ENCODE measurements at regions not wholly inside any gene's neighbourhood (a gene's known extent, or its start where the extent isn't known, plus 50 kb on each side); places are given as distances from the start of the nearest gene placed in this dataset.
"Not testable (repeated sequence)": the region's sequence is repeated elsewhere in the genome, so short reads cannot be mapped to it uniquely, and the experiment has no call there.

DNA sequence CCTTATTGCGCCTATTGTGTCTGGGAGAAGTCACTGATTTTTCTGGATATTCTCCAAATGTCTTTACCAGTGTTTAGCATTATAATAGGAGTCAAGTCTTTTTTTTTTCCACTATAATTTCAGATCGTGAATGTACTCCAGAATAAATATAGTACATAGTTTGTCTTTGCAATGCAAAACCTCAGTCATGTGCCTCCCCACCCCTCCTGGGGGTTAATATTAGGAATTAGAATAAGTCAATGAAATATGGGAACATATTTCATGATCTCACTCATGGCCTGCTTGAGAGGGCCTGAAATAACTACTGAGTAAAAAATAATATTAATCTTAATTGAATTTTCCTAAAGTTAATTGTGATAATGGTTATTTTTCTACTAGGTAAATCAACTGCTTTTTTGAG is 79.0 kb upstream of the TMEM170B start:
- H3K4me3 ChIP-seq (ENCODE audit: low read depth, low read length), result no peak overlapping the region
- TF ChIP-seq, protein P1, sequence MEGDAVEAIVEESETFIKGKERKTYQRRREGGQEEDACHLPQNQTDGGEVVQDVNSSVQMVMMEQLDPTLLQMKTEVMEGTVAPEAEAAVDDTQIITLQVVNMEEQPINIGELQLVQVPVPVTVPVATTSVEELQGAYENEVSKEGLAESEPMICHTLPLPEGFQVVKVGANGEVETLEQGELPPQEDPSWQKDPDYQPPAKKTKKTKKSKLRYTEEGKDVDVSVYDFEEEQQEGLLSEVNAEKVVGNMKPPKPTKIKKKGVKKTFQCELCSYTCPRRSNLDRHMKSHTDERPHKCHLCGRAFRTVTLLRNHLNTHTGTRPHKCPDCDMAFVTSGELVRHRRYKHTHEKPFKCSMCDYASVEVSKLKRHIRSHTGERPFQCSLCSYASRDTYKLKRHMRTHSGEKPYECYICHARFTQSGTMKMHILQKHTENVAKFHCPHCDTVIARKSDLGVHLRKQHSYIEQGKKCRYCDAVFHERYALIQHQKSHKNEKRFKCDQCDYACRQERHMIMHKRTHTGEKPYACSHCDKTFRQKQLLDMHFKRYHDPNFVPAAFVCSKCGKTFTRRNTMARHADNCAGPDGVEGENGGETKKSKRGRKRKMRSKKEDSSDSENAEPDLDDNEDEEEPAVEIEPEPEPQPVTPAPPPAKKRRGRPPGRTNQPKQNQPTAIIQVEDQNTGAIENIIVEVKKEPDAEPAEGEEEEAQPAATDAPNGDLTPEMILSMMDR (IDR thresholded peaks at IDR 0.05; ENCODE audit: insufficient read depth, low read depth, low read length), result no peak
- DNase-seq (ENCODE audit: low read depth), result no peak

DNA sequence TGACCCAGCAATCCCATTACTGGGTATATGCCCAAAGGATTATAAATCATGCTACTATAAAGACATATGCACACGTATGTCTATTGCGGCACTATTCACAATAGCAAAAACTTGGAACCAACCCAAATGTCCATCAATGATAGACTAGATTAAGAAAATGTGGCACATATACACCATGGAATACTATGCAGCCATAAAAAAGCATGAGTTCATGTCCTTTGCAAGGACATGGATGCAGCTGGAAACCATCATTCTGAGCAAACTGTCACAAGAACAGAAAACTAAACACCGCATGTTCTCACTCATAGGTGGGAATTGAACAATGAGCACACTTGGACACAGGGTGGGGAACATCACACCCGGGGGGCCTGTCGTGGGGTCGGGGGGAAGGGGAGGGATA is 80.1 kb upstream of the TMEM170B start:
- not testable (repeated sequence) for DNase-seq (ENCODE audit: low read depth)

DNA sequence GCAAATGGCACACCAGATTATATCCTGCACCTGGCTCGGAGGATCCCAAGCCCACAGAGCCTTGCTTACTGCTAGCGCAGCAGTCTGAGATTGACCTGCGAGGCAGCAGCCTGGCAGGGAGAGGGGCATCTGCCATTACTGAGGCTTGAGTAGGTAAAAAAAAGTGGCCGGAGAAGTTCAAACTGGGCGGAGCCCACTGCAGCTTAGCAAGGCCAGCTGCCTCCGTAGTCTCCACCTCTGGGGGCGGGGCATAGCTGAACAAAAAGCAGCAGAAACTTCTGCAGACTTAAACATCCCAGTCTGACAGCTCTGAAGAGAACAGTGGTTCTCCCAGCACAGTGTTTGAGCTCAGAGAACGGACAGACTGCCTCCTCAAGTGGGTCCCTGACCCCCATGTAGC is 85.4 kb upstream of the TMEM170B start:
- not testable (repeated sequence) for DNase-seq (ENCODE audit: low read depth); H3K4me3 ChIP-seq (ENCODE audit: low read depth, low read length)

More for the DNA sequence above, 80.1 kb upstream of the TMEM170B start:
- not testable (repeated sequence) for H3K4me3 ChIP-seq (ENCODE audit: low read depth, low read length)

DNA sequence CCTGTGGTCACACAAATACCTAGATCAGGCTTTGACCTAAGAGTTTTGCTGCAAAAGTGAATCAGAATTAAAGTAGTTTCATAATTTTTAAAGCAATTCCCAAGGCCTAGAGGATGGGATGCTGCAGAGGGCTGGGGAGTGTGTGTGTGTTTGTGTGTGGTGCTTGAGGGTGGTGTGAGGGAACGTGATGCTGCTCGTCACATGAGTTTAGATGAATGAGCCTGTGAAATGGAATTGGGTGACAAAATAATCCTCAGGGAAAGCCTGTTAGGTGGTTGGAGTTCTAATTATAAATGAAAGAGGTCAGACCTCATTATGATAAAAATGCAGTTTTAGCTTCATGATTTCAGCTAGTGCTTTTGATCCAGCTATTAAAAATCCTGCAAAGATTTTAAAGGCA is 87.5 kb upstream of the TMEM170B start:
- DNase-seq (ENCODE audit: low read depth), result no peak
- TF ChIP-seq, protein P1 (IDR thresholded peaks at IDR 0.05; ENCODE audit: insufficient read depth, low read depth, low read length), result no peak

DNA sequence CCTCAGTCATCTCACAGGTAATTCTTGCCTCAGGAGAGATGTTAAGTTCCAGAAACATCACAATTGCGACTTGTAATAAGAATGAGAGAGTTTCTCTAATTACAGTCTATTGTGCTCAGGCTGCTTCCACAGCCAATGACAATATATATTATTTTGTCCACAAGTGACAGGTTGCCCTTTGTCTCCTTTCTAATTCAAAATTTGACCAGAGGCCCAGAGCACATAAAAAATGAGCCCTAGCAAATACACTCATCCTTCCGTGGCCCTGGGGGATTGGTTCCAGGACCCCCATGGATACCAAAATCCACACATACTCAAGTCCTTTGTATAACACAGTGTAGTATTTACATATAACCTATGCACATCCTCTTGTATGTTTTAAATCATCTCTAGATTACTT is 88.1 kb upstream of the TMEM170B start:
- no peak for DNase-seq (ENCODE audit: low read depth)
- TF ChIP-seq, protein P1 (IDR thresholded peaks at IDR 0.05; ENCODE audit: insufficient read depth, low read depth, low read length), result no peak
- no peak overlapping the region for H3K4me3 ChIP-seq (ENCODE audit: low read depth, low read length)

More for the DNA sequence above, 87.5 kb upstream of the TMEM170B start:
- no peak overlapping the region for H3K4me3 ChIP-seq (ENCODE audit: low read depth, low read length)

DNA sequence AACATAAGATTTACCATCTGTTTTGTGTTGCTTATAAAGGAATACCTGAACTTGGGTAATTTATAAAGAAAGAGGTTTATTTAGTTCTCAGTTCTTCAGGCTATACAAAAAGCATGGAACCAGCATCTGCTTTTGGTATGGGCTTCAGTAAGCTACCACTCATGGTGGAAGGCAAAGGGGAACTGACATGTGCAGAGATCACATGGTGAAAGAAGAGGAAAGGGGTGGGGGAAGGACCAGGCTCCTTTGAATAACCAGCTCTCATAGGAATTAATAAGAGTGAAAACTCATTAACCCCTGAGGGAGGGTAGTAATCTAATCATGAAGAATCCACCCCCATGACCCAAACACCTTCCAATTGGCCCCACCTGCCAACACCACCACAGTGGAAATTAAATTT is 89.5 kb upstream of the TMEM170B start:
- DNase-seq (ENCODE audit: low read depth), result no peak
- no peak overlapping the region for H3K4me3 ChIP-seq (ENCODE audit: low read depth, low read length)
- TF ChIP-seq, protein P1 (IDR thresholded peaks at IDR 0.05; ENCODE audit: insufficient read depth, low read depth, low read length), result no peak

DNA sequence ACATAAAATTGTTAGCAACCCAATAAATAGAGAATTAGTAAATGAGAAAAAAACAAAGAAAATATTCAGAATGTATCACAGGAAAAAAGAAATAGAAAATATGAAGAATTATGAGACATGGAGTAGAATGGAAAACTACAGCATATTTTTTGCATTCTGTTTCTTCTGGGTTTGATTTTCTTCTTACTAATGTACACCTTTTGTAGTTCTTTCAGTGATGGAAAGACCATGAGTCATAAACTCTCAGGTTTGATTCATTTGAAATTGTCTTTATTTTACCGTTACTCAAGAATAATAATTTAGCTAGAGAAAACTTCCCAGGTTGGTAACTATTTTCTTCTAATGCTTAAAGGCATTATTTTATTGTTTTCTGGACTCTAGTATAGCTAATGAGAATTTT is 90.3 kb upstream of the TMEM170B start:
- no peak for DNase-seq (ENCODE audit: low read depth)
- TF ChIP-seq, protein P1 (IDR thresholded peaks at IDR 0.05; ENCODE audit: insufficient read depth, low read depth, low read length), result no peak
- no peak overlapping the region for H3K4me3 ChIP-seq (ENCODE audit: low read depth, low read length)

DNA sequence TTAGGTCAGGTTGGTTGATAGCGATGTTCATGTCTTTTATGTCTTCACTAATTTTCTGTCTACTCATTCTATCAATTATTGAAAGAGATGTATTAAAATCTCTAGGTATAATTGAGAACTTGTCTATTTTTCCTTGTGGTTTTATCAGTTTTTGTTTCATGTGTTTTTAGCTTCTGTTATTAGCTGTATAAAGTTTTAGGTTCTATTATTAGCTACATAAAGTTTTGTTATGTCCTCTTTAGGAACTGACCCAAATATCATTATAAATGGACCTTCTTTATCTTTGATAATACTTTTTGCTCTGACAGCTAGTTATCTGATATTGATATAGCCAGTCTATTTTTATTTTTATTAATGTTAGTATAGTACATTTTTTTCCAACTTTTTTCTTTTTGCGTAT is 92.4 kb upstream of the TMEM170B start:
- TF ChIP-seq, protein P1 (IDR thresholded peaks at IDR 0.05; ENCODE audit: insufficient read depth, low read depth, low read length), result no peak

DNA sequence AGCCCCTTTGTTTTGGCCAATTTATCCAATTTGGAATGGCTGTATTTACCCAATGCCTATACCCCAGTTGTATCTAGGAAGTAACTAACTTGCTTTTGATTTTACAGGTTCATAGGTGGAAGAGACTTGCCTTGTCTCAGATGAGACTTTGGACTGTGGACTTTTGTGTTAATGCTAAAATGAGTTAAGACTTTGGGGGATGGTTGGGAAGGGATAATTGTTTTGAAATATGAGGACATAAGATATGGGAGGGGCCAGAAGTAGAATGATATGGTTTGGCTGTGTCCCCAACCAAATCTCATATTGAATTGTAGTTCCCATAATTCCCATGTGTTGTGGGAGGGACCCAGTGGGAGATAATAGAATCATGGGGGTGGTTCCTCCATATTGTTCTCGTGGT is 94.4 kb upstream of the TMEM170B start:
- DNase-seq (ENCODE audit: low read depth); H3K4me3 ChIP-seq (ENCODE audit: low read depth, low read length): not testable (repeated sequence)

More for the DNA sequence above, 92.4 kb upstream of the TMEM170B start:
- H3K4me3 ChIP-seq (ENCODE audit: low read depth, low read length), result no peak overlapping the region
- DNase-seq (ENCODE audit: low read depth), result no peak
